ENCODE measurements at regions not wholly inside any gene's neighbourhood (a gene's known extent, or its start where the extent isn't known, plus 50 kb on each side); places are given as distances from the start of the nearest gene placed in this dataset.

GRCh38 chr4:174438711-174439110 is 83.6 kb downstream of the HPGD start:
- TF ChIP-seq POLR2AphosphoS5 (IDR thresholded peaks at IDR 0.05; ENCODE audit: low read depth) (no peak), CTCF (IDR thresholded peaks at IDR 0.05; ENCODE audit: insufficient read depth, low read length) (no peak)
